ENCODE measurements at regions not wholly inside any gene's neighbourhood (a gene's known extent, or its start where the extent isn't known, plus 50 kb on each side); places are given as distances from the start of the nearest gene placed in this dataset.

GRCh38 chr21:25362375-25363267 is 244.7 kb downstream of the MRPL39 start:
- Histone ChIP-seq H3K27me3 (ENCODE audit: insufficient read depth, low read length) (no peaks in the 10 kb centered on the region), H3K4ac (ENCODE audit: low read depth, low read length) (no peak overlapping the region), H3K14ac (ENCODE audit: low read length) (no peak overlapping the region), H2AK5ac (ENCODE audit: low read length) (no peak overlapping the region), H3K9me3 (ENCODE audit: insufficient read depth, low read depth, low read length) (no peaks in the 10 kb centered on the region), H3K27ac (ENCODE audit: low read depth, low read length) (no peak overlapping the region), H2BK120ac (ENCODE audit: insufficient read depth, low read length, poor library complexity) (no peak overlapping the region), H3K18ac (ENCODE audit: low read length) (no peak overlapping the region), H3K4me2 (ENCODE audit: low read length) (no peak overlapping the region), H4K8ac (ENCODE audit: low read depth, low read length) (no peak overlapping the region), H3K4me3 (ENCODE audit: low read depth, low read length) (no peak overlapping the region), H3K36me3 (ENCODE audit: control insufficient read depth in 1 of 2, insufficient read depth in 2 of 2, low read length in 2 of 2) (no peaks in the 10 kb centered on the region), H3K79me1 (ENCODE audit: low read length) (no peaks in the 10 kb centered on the region), H4K12ac (ENCODE audit: low read depth, low read length) (no peak overlapping the region), H2BK12ac (ENCODE audit: low read length) (no peak overlapping the region), H3K23ac (ENCODE audit: low read length) (no peak overlapping the region), H4K91ac (ENCODE audit: low read depth, low read length) (no peak overlapping the region), H3K9ac (ENCODE audit: low read length) (no peak overlapping the region), H2AFZ (ENCODE audit: insufficient read depth, low read length, poor library complexity) (no peak overlapping the region), H2BK5ac (ENCODE audit: low read depth, low read length, poor library complexity) (no peak overlapping the region), H3K4me1 (ENCODE audit: control insufficient read depth in 1 of 2, insufficient read depth in 2 of 2, low read length in 2 of 2) (no peaks in the 10 kb centered on the region), H3K79me2 (ENCODE audit: control insufficient read depth, insufficient read depth, low read length, poor library complexity) (no peaks in the 10 kb centered on the region)
- WGBS (ENCODE audit: extremely low coverage, insufficient coverage, insufficient read length), result no CpG with 5 or more reads among the region's 15 CpGs
- no peak for DNase-seq

- no peak overlapping the region for H3K27ac ChIP-seq (ENCODE audit: low read depth, low read length)
- H3K27me3 ChIP-seq (ENCODE audit: insufficient read depth, low read length), result no peaks in the 10 kb centered on the region
- H3K4me1 ChIP-seq (ENCODE audit: control insufficient read depth in 1 of 2, insufficient read depth in 2 of 2, low read length in 2 of 2), result no peaks in the 10 kb centered on the region
- H4K12ac ChIP-seq (ENCODE audit: low read depth, low read length), result no peak overlapping the region
- H3K4ac ChIP-seq (ENCODE audit: low read depth, low read length), result no peak overlapping the region
- no peaks in the 10 kb centered on the region for H3K9me3 ChIP-seq (ENCODE audit: insufficient read depth, low read depth, low read length)
- no peak overlapping the region for H3K9ac ChIP-seq (ENCODE audit: low read length)
- no peak overlapping the region for H2BK120ac ChIP-seq (ENCODE audit: insufficient read depth, low read length, poor library complexity)
- H4K8ac ChIP-seq (ENCODE audit: low read depth, low read length), result no peak overlapping the region
- no peak overlapping the region for H3K23ac ChIP-seq (ENCODE audit: low read length)
- H3K79me2 ChIP-seq (ENCODE audit: control insufficient read depth, insufficient read depth, low read length, poor library complexity), result no peaks in the 10 kb centered on the region
- H3K14ac ChIP-seq (ENCODE audit: low read length), result no peak overlapping the region
- H4K91ac ChIP-seq (ENCODE audit: low read depth, low read length), result no peak overlapping the region
- no peak overlapping the region for H2AK5ac ChIP-seq (ENCODE audit: low read length)
- H2BK5ac ChIP-seq (ENCODE audit: low read depth, low read length, poor library complexity), result no peak overlapping the region
- H3K18ac ChIP-seq (ENCODE audit: low read length), result no peak overlapping the region
- no peak overlapping the region for H2AFZ ChIP-seq (ENCODE audit: insufficient read depth, low read length, poor library complexity)
- DNase-seq, result no peak
- H3K79me1 ChIP-seq (ENCODE audit: low read length), result no peaks in the 10 kb centered on the region
- no peak overlapping the region for H2BK12ac ChIP-seq (ENCODE audit: low read length)
- no peaks in the 10 kb centered on the region for H3K36me3 ChIP-seq (ENCODE audit: control insufficient read depth in 1 of 2, insufficient read depth in 2 of 2, low read length in 2 of 2)
- no CpG with 5 or more reads among the region's 28 CpGs for WGBS (ENCODE audit: extremely low coverage, insufficient coverage, insufficient read length)
- no peak overlapping the region for H3K4me3 ChIP-seq (ENCODE audit: low read depth, low read length)
- no peak overlapping the region for H3K4me2 ChIP-seq (ENCODE audit: low read length)
These were observed 245.5 kb downstream of the MRPL39 start for GRCh38 chr21:25361765-25362164.

- H4K12ac ChIP-seq (ENCODE audit: low read depth, low read length), result no peak overlapping the region
- H3K27me3 ChIP-seq (ENCODE audit: insufficient read depth, low read length), result no peaks in the 10 kb centered on the region
- no peak overlapping the region for H2BK120ac ChIP-seq (ENCODE audit: insufficient read depth, low read length, poor library complexity)
- H3K4me2 ChIP-seq (ENCODE audit: low read length), result no peak overlapping the region
- H3K36me3 ChIP-seq (ENCODE audit: control insufficient read depth in 1 of 2, insufficient read depth in 2 of 2, low read length in 2 of 2), result no peaks in the 10 kb centered on the region
- no peak overlapping the region for H3K4ac ChIP-seq (ENCODE audit: low read depth, low read length)
- H3K79me1 ChIP-seq (ENCODE audit: low read length), result no peaks in the 10 kb centered on the region
- H3K4me3 ChIP-seq (ENCODE audit: low read depth, low read length), result no peak overlapping the region
- H2BK12ac ChIP-seq (ENCODE audit: low read length), result no peak overlapping the region
- no peak overlapping the region for H3K18ac ChIP-seq (ENCODE audit: low read length)
- H3K23ac ChIP-seq (ENCODE audit: low read length), result no peak overlapping the region
- no peak overlapping the region for H4K8ac ChIP-seq (ENCODE audit: low read depth, low read length)
- no peaks in the 10 kb centered on the region for H3K4me1 ChIP-seq (ENCODE audit: control insufficient read depth in 1 of 2, insufficient read depth in 2 of 2, low read length in 2 of 2)
- no peak overlapping the region for H3K14ac ChIP-seq (ENCODE audit: low read length)
- H2BK5ac ChIP-seq (ENCODE audit: low read depth, low read length, poor library complexity), result no peak overlapping the region
- no peak overlapping the region for H2AK5ac ChIP-seq (ENCODE audit: low read length)
- WGBS (ENCODE audit: extremely low coverage, insufficient coverage, insufficient read length), result no CpG with 5 or more reads among the region's 1 CpG
- DNase-seq, result no peak
- H3K79me2 ChIP-seq (ENCODE audit: control insufficient read depth, insufficient read depth, low read length, poor library complexity), result no peaks in the 10 kb centered on the region
- no peaks in the 10 kb centered on the region for H3K9me3 ChIP-seq (ENCODE audit: insufficient read depth, low read depth, low read length)
- H3K27ac ChIP-seq (ENCODE audit: low read depth, low read length), result no peak overlapping the region
- H3K9ac ChIP-seq (ENCODE audit: low read length), result no peak overlapping the region
- no peak overlapping the region for H2AFZ ChIP-seq (ENCODE audit: insufficient read depth, low read length, poor library complexity)
- no peak overlapping the region for H4K91ac ChIP-seq (ENCODE audit: low read depth, low read length)
These were observed 246.2 kb downstream of the MRPL39 start for GRCh38 chr21:25361097-25361496.

- H3K4ac ChIP-seq (ENCODE audit: low read depth, low read length), result no peak overlapping the region
- no peak overlapping the region for H3K18ac ChIP-seq (ENCODE audit: low read length)
- H2BK120ac ChIP-seq (ENCODE audit: insufficient read depth, low read length, poor library complexity), result no peak overlapping the region
- no peak overlapping the region for H3K9ac ChIP-seq (ENCODE audit: low read length)
- no peaks in the 10 kb centered on the region for H3K9me3 ChIP-seq (ENCODE audit: insufficient read depth, low read depth, low read length)
- H3K4me3 ChIP-seq (ENCODE audit: low read depth, low read length), result no peak overlapping the region
- no peaks in the 10 kb centered on the region for H3K79me2 ChIP-seq (ENCODE audit: control insufficient read depth, insufficient read depth, low read length, poor library complexity)
- no peaks in the 10 kb centered on the region for H3K27me3 ChIP-seq (ENCODE audit: insufficient read depth, low read length)
- H4K8ac ChIP-seq (ENCODE audit: low read depth, low read length), result no peak overlapping the region
- H3K14ac ChIP-seq (ENCODE audit: low read length), result no peak overlapping the region
- no peak overlapping the region for H2BK12ac ChIP-seq (ENCODE audit: low read length)
- no CpG with 5 or more reads among the region's 2 CpGs for WGBS (ENCODE audit: extremely low coverage, insufficient coverage, insufficient read length)
- no peak overlapping the region for H4K91ac ChIP-seq (ENCODE audit: low read depth, low read length)
- H2BK5ac ChIP-seq (ENCODE audit: low read depth, low read length, poor library complexity), result no peak overlapping the region
- no peak overlapping the region for H4K12ac ChIP-seq (ENCODE audit: low read depth, low read length)
- no peak overlapping the region for H2AFZ ChIP-seq (ENCODE audit: insufficient read depth, low read length, poor library complexity)
- no peak overlapping the region for H3K23ac ChIP-seq (ENCODE audit: low read length)
- no peak overlapping the region for H3K27ac ChIP-seq (ENCODE audit: low read depth, low read length)
- no peaks in the 10 kb centered on the region for H3K4me1 ChIP-seq (ENCODE audit: control insufficient read depth in 1 of 2, insufficient read depth in 2 of 2, low read length in 2 of 2)
- no peak overlapping the region for H3K4me2 ChIP-seq (ENCODE audit: low read length)
- H3K79me1 ChIP-seq (ENCODE audit: low read length), result no peaks in the 10 kb centered on the region
- no peak overlapping the region for H2AK5ac ChIP-seq (ENCODE audit: low read length)
- no peak for DNase-seq
- no peaks in the 10 kb centered on the region for H3K36me3 ChIP-seq (ENCODE audit: control insufficient read depth in 1 of 2, insufficient read depth in 2 of 2, low read length in 2 of 2)
These were observed 246.7 kb downstream of the MRPL39 start for GRCh38 chr21:25360593-25360992.
